ENCODE measurements at regions not wholly inside any gene's neighbourhood (a gene's known extent, or its start where the extent isn't known, plus 50 kb on each side); places are given as distances from the start of the nearest gene placed in this dataset.

DNA sequence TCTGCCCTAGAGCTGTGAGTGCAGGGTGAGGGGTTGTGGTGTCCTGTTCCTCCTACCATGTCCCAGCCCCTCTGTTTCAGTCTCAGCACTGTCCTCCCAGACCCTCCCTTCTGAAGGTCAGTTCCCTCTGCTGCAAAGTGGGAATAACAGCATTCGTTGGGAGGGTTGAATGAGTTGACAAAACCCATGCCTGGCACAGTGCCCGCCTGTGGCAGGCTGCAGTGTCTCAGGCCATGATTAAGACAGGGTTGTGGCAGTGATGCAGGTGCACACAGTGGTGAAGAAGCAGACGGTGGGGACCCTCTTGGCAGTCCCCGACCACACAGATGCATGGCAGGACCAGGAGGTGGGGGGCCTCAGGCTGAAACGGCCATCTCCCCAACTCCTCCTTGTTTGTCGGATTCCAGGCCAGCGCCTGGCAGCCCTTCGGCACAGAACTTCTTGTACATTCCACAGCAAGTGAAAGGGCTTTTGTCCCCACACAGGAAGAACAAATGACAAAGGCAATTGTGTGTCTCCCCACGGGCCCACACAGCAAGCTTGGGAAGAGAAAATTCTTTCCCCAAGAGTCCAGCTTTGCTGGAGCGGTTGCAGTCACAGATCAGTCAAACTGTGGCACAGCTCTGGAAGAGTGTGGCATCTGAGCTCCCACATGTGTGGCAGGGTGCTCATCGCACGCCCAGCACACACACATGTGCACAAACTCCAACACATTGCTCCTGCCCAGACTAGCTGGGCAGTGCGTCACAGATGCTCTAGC is 58.1 kb upstream of the EPCAM start:
- TF ChIP-seq CTCF (IDR thresholded peaks at IDR 0.05; ENCODE audit: low read depth, low read length, missing control alignments) = no peak
- in situ Hi-C loops (cut with HindIII; ENCODE audit: low pct_ligation_motif_present, low sequenced_read_pairs) = no loop called here
- Histone ChIP-seq H3K27me3 (replicated peaks) (no peaks in the 10 kb centered on the region), H3K4me3 (ENCODE audit: low read depth, low read length) (no peak overlapping the region), H3K36me3 (replicated peaks) (no peaks in the 10 kb centered on the region), H3K27ac (no peak overlapping the region)
- DNase-seq = no peak

- no peaks in the 10 kb centered on the region for H3K27me3 ChIP-seq (replicated peaks)
- no peak for DNase-seq
- in situ Hi-C loops (cut with HindIII; ENCODE audit: low pct_ligation_motif_present, low sequenced_read_pairs) = no loop called here
- no peaks in the 10 kb centered on the region for H3K36me3 ChIP-seq (replicated peaks)
- no peak overlapping the region for H3K4me3 ChIP-seq (ENCODE audit: low read depth, low read length)
- no peak overlapping the region for H3K27ac ChIP-seq
- TF ChIP-seq CTCF (IDR thresholded peaks at IDR 0.05; ENCODE audit: low read depth, low read length, missing control alignments) = no peak
These were observed 58.9 kb upstream of the EPCAM start for GRCh38 chr2:47309952-47310800.

DNA sequence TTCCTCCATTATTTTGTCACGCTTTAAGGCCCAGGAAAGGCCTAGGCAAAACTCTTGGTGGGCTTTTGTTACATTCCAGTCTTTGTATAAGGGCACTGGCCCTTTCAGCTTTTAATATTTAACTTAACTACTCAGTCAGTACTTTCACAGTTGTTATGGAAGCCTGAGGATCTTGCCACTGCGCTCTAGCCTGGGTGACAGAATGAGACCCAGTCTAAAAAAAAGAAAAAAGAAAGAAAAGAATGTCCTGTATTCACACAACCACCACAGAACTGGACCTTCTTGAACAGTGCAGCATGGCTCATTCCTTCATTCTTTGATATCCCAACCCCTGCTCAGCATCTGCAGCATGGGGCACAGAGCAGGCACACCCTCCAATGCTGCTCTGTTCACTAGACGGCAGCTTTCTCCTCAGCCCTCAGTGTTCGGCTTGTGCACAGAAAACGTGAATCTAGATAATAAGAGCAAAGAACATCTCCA is 59.6 kb upstream of the EPCAM start:
- Histone ChIP-seq H3K4me3 (ENCODE audit: low read depth, low read length) (no peak overlapping the region), H3K36me3 (replicated peaks) (no peaks in the 10 kb centered on the region), H3K27me3 (replicated peaks) (no peaks in the 10 kb centered on the region), H3K27ac (no peak overlapping the region)
- DNase-seq = no peak
- no peak for TF ChIP-seq CTCF (IDR thresholded peaks at IDR 0.05; ENCODE audit: low read depth, low read length, missing control alignments)
- in situ Hi-C loops (cut with HindIII; ENCODE audit: low pct_ligation_motif_present, low sequenced_read_pairs) = no loop called here

GRCh38 chr2:47307066-47307465 is 62.0 kb upstream of the EPCAM start:
- in situ Hi-C loops (cut with HindIII; ENCODE audit: low pct_ligation_motif_present, low sequenced_read_pairs) = no loop called here
- Histone ChIP-seq H3K27ac (no peak overlapping the region), H3K27me3 (replicated peaks) (no peaks in the 10 kb centered on the region), H3K36me3 (replicated peaks) (no peaks in the 10 kb centered on the region), H3K4me3 (ENCODE audit: low read depth, low read length) (no peak overlapping the region)
- no peak for TF ChIP-seq CTCF (IDR thresholded peaks at IDR 0.05; ENCODE audit: low read depth, low read length, missing control alignments)
- no peak for DNase-seq

DNA sequence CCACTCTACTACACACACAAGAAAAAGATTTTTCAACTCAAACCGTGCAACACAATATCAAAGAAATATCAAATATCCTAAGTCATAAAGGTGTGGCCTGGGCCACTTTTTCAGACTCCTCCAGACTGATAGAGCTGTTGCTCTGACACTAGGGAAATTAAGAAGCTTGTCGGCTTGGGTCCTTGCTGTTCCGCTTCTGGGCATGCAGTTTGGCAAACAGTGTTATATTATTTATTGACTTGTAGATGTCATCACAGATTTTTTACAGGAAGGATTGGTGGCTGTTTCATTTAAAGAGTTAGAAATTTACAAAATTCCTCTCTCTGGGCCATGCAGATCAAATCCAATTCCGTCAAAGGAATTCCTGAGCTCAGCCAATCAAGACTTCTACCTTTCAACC is 64.5 kb upstream of the EPCAM start:
- H3K4me3 ChIP-seq (ENCODE audit: low read depth, low read length) = no peak overlapping the region
- H3K27ac ChIP-seq = no peak overlapping the region
- H3K27me3 ChIP-seq (replicated peaks) = no peaks in the 10 kb centered on the region
- in situ Hi-C loops (cut with HindIII; ENCODE audit: low pct_ligation_motif_present, low sequenced_read_pairs) = no loop called here
- DNase-seq = no peak
- H3K36me3 ChIP-seq (replicated peaks) = no peaks in the 10 kb centered on the region
- TF ChIP-seq CTCF (IDR thresholded peaks at IDR 0.05; ENCODE audit: low read depth, low read length, missing control alignments) = no peak
